Renal cortical epithelial cell (primary cell): ENCODE measurements at regions not wholly inside any gene's neighbourhood (a gene's known extent, or its start where the extent isn't known, plus 50 kb on each side); places are given as distances from the start of the nearest gene placed in this dataset.
"Not testable (repeated sequence)": the region's sequence is repeated elsewhere in the genome, so short reads cannot be mapped to it uniquely, and the experiment has no call there.

Source experiments
- DNase-seq: peaks from one replicate; pipeline ENCODE4 v3.0.0-alpha.2; 2011; ENCODE audit warnings: low read depth

- DNase-seq: not testable (repeated sequence)
Measured at GRCh38 chr9:65223986-65224385, 61.0 kb downstream of the FOXD4L5 start.

GRCh38 chr9:65208834-65209233 lies 76.2 kb downstream of the FOXD4L5 start:
- not testable (repeated sequence) for DNase-seq

- DNase-seq: not testable (repeated sequence)
Measured at GRCh38 chr9:65207273-65207672, 77.7 kb downstream of the FOXD4L5 start.

- DNase-seq: not testable (repeated sequence)
Measured at GRCh38 chr9:65205853-65206252, 79.2 kb downstream of the FOXD4L5 start.

- DNase-seq: not testable (repeated sequence)
Measured at GRCh38 chr9:65195781-65196180, 89.2 kb downstream of the FOXD4L5 start.

GRCh38 chr9:65155937-65156336 lies 129.1 kb downstream of the FOXD4L5 start:
- DNase-seq: peak; percentile 76
